Vagina (tissue), 2 donors: ENCODE measurements at regions not wholly inside any gene's neighbourhood (a gene's known extent, or its start where the extent isn't known, plus 50 kb on each side); places are given as distances from the start of the nearest gene placed in this dataset.

Experiments used
- CTCF ChIP-seq, 3 experiments: fragments of 450-650 bp in 2 of 3; fragments of 200-600 bp in 1 of 3; sonication (generic) in 1 of 3; IDR thresholded peaks; one replicate each; pipeline ENCODE4 v1.5.1; 2017 to 2019; ENCODE audit warnings: antibody characterized with exemption in 3 of 3, mild to moderate bottlenecking in 2 of 3, moderate library complexity in 2 of 3
- POLR2AphosphoS5 ChIP-seq, 2 donors: sonication (generic); formaldehyde crosslinking; IDR thresholded peaks; one replicate each; pipeline ENCODE4 v1.9.0; 2017; ENCODE audit warnings: antibody characterized with exemption in 2 of 2, mild to moderate bottlenecking in 2 of 2, low read depth in 1 of 2; ENCODE audit not compliant: insufficient read depth in 1 of 2

- no peak for TF ChIP-seq POLR2AphosphoS5 (IDR thresholded peaks at IDR 0.05; ENCODE audit: insufficient read depth in 1 of 2, low read depth in 1 of 2)
- no peak for TF ChIP-seq CTCF (IDR thresholded peaks at IDR 0.05)
Observed at GRCh38 chr1:78292361-78292760, 198.4 kb upstream of the PTGFR start.
